GM18499 (cell line): ENCODE measurements at regions not wholly inside any gene's neighbourhood (a gene's known extent, or its start where the extent isn't known, plus 50 kb on each side); places are given as distances from the start of the nearest gene placed in this dataset.

Experiments
- ATAC-seq: cut with Tn5 transposase; IDR thresholded peaks from one replicate; pipeline ENCODE4 v1.9.1; 2021; ENCODE audit warnings: moderate number of reproducible peaks; ENCODE audit not compliant: insufficient read depth, unreplicated experiment

DNA sequence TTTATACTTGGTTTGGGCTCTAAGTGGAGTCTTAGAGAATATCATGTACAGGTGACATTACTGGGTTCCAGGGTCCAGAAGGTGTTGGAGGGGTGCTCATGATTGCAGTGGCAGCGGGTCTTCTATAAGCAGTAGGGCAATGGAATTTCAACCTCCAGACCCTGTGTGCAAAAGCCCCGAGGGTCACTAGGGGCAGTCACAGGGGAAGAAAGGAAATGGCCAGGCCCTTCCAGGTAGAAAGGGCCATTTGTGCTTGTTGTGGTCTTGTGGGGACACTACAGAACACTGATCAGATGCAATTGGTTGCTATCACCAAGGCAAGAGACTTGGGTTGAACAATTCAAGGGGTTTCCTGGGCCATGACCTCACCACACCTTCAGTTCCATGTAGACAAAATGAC, 283.4 kb downstream of the GADD45G start:
- no peak for ATAC-seq

DNA sequence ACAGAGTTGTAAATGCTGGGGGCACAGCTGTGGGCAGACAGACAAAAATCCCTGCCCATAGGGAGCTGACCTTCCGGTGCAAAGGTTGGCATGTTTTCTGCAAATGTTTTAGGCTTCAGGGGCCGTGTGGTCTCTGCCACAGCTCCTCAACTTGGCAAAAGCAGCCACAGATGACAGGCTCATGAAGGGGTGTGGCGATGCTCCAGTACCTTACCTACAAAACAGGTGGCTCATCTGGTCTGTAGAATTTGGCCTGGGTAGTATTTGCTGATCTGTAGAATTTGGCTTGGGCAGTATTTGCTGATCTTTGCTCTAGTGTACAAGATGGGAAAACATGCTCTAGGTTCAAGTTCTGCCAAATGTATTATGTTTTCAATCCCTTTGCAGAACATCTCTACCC, 283.9 kb downstream of the GADD45G start:
- no peak for ATAC-seq

DNA sequence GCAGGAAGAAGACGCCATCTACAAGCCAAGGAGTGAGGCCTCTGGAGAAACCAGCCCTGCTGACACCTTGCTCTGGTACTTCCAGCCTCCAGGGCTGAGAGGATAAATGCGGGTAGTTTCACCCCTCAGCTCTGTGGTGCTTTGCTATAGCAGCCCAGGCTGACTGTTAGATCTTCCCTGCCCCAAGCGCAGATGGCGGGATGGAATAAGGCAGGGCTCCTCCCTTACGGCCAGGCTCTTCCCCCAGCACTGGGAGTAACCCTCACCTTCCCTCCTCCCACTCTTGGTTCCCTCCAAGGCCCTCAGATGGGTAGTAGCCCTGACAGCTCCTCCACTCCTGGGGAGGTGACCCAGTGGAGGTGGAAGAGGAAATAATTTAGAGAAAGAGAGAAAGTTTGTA, 285.1 kb downstream of the GADD45G start:
- ATAC-seq, result no peak

DNA sequence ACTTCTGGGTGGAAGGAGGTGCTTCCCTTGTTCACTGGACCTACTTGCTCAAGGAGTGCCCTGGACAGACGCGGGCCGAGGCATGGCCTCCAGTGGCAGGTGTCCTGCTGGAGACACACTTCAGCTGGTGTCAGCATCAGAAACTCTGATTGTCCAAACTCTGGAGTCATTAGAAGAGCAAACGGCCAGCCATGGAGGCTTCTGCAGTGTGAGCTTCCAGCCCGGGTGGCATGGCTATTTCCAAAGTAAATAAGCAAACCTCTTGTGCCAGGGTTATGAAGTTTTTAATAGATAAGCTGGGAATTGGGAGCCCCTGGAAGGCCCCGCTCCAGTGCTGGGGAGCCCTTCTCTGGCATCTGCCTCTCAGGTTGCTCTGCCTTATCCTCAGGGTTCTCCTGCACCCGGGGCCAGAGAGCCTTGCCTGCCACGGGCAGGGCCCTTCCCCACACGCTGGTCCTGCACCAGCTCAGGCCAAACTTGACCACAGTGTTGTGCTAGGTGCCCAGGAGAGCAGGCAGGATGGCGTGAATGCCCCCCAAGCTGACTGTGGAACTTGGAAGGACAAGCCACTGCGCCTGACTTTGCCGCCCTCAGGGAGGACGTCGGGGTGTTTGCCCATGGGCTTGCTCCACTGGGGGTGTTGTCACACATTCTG, 285.6 kb downstream of the GADD45G start:
- no peak for ATAC-seq

- no peak for ATAC-seq
Measured at GRCh38 chr9:89891221-89891590, 286.4 kb downstream of the GADD45G start.

DNA sequence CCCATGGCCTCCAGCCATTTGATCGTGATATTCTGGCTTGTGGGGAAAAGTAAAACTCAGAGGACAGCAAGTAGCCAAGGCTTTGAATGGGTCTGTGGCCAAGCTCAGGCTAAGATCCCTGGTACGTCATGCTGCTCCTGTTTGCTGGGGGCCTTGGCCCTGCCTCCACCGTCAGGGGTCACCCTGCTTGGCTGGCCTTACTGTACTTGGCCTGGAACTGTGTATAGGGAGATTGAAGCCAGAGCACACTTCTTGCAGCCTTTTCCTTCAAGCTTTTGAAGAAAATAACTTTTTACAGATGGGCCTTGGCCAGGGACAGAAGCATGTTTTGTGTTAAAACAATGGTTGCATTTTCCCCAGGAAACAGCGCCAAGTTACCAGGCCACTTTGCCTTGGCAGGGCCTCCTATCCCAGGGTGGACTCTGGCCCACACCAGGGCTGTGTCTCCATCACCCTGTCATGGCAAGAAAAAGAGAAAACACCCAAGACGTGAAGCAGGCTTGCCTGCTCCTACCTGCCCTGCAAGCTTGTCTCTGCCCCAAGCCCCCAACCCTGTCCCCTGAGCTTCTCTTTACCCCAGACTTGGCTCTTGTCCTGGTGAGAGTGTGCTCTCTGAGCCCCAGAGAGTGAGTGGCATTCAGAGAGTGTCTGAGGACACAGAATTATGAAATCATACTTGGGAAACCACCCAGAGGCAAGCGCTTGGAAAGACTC, 286.9 kb downstream of the GADD45G start:
- ATAC-seq, result no peak

DNA sequence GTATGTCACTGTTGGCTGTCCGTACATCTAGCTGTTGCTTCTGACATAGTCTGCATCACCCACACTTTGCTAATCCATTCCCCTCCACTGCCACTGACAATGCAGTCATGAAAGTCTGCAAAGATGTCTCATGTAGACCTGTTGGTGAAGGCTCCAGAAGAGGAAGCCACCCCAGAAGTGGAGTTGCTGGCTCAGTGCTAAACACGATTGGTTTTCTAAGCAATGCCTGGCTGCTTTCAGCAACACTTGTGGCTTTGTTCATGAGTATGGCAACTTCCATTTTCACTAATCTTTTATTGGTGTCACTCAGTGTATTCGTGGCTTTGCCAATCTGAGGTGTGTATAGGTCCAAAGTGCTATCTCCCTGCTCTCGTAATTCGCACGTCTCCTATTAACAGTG, 288.1 kb downstream of the GADD45G start:
- no peak for ATAC-seq

DNA sequence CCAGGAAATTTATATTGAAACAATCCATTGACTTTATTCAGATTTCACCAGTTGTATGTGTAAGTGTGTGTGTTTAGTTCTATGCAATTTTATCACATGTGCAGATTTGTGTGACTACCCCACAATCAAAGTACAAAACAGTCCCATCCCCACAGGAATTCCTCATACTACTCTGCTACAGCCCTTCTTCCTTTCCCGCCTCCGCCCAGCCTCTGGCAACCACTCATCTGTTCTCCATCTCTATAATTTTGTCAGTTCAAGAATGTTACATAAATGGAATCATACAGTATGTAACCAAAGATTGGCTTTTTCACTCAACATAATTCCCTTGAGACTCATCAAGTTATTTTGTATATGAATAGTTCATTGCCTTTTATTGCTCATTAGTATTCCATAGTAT, 289.1 kb downstream of the GADD45G start:
- no peak for ATAC-seq

GRCh38 chr9:89896806-89897340, 292.1 kb downstream of the GADD45G start:
- no peak for ATAC-seq

- ATAC-seq, result no peak
Measured at GRCh38 chr9:89899573-89899972, 294.8 kb downstream of the GADD45G start.

DNA sequence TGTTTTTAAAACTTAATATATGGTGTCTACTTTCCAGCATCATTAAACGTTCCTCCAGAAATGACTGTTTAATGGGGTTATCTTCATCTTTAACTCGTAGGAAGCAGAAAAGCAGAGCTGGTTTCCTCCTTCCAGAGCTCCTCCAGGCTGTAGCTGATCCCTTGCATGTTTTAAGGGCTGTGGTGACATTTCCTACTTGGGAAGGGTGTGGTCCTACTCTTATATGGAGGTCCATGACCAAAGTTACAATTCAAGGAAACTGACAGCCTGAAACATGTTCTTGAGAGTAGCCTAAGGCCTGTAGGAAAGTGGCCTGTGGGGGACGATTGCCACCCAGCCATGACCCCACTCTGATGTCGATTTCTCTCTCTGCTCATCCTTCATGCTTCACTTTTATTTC, 297.1 kb downstream of the GADD45G start:
- ATAC-seq, result no peak

DNA sequence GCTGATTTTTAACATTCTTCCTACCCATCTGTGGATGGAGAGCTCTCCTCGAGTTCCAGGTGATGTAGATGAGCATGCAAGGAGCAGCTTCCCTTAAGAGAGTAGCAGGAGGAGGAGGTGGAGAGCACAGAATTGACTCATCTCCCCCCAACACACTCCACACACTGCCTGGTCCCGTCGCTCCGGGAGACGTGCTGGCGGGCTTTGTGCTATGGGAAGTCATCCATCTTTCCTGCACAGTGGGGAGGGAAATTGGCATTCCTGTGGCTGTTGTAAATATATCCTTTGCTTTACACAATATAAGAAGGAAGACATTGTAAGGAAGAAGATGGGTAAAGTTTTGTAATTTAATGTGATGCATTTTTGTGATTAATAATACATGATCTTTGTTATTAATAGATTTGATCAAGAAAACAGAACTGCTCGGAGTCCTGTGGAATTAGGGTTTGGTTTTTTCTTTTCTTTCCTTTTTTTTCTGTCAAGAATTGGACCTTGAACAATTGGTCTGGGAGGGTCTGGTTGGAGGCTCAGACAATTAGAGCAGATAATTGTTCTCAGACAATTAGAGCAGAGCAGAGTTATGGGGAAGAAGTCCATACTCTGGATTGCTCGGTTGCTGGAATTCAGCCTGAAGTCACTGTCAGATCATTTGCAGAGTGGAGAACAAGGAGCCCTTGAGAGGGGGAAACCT, 297.8 kb downstream of the GADD45G start:
- ATAC-seq, result no peak

- no peak for ATAC-seq
Measured at GRCh38 chr9:89903141-89903475, 298.3 kb downstream of the GADD45G start.

- no peak for ATAC-seq
Measured at GRCh38 chr9:89905606-89906338, 301.0 kb downstream of the GADD45G start.

DNA sequence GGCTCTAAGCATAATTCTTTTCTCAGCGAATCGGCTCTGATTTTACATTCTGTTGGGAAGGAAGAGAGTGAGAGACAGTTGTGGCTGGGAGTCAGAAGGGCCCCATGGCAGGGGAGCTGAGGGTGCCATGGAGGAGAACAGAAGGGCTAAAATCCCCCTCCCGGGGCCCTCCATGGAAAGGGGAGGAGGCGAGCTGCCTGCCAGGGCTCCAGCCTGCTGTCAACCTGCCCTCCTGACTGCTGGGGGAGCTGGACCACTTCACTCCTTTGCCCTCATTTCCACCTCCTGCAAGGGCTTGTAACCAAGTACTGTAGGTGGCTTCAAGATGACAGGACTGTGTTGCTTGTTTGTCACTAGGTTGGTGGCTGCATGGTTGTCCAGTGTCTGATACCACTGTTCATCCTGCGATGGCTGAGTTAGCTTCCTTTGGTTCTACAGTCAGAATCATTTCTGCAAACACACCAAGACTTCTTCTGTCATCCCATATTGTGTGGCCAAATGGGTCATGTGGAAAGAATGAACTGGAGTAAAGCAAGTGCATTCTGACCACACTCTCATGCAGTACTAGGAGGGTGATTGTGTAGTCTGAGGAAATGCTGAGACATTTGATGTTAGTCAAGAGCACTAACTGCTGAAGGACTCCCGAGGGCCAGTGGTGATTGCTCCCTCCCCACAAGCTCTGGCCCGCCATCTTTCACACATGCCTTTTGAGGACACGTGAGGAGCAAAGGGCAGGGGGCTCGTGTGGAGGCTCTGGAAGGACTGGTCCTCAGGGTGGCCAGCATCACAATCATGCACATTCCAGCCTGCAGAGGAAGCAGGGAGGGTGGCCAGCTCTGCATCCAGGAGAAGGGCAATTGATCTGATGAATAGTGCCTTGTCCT, 307.2 kb downstream of the GADD45G start:
- ATAC-seq, result no peak

DNA sequence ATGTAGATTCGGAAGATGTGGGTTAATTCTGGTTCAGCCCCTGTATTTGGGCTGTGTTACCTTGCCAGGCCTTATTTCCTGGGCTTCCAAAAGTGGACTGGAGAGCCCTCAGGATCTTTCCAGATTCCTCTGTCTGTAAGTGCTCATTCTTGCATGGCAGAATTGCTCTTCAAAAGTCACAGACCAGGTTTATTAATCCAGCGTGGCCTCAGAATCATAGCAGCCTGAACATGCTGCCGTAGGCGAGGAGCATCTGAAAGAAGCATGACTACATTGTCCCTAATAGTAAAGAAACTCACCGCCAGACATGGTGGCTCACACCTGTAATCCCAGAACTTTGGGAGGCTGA, 307.8 kb downstream of the GADD45G start:
- ATAC-seq, result no peak

DNA sequence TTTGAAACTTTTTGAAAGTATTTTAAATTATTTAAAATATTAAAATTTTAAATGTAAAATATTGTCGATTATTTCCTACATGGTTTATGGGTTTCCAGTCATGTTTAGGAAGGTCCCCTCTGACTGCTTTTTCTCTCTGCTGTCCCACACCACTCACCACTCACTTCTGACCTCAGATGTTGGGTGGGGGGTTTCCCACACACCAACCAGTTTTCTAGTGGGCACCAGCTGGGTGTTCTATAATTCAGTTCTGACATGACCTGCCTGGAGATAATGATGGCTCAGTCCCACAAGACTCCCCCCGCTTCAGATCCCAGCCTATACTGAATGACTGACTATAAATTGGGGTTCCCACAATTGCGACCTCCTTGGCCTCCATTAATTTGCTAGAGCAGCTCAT, 310.4 kb downstream of the GADD45G start:
- no peak for ATAC-seq

DNA sequence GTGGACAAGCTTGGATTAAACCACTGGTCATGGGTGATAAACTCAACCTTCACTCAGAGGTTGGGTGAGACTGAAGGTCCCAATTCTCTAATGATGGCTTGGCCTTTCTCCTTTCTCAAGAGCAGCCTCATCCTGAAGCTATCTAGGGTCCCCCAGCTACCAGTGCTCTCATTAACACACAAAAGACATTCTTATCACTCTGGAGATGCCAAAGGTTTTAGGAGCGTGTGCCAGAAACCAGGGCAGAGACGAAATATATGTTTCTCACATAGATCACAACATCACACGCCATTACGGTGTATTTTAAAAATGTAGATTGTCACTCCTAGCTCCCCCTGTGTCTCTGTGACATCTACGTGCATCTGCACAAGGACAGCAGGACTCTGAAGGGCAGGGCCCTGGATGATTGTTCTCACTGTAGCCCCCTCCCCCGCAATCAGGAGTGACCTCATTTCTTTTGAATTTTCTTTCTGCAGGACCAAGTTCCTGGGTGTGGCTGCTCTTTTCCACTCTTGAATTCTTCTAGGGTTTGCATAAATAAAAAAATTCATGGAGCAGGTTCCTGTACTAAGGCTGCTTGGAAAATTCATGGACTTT, 311.3 kb downstream of the GADD45G start:
- no peak for ATAC-seq

GRCh38 chr9:89917861-89918260, 313.0 kb downstream of the GADD45G start:
- ATAC-seq, result no peak
